Inflammatory macrophage (primary cell): ENCODE measurements at regions not wholly inside any gene's neighbourhood (a gene's known extent, or its start where the extent isn't known, plus 50 kb on each side); places are given as distances from the start of the nearest gene placed in this dataset.

Source experiments
- DNase-seq, 2 donors: peaks; one replicate each; pipeline ENCODE4 v3.0.0-alpha.2; 2020 to 2022

DNA sequence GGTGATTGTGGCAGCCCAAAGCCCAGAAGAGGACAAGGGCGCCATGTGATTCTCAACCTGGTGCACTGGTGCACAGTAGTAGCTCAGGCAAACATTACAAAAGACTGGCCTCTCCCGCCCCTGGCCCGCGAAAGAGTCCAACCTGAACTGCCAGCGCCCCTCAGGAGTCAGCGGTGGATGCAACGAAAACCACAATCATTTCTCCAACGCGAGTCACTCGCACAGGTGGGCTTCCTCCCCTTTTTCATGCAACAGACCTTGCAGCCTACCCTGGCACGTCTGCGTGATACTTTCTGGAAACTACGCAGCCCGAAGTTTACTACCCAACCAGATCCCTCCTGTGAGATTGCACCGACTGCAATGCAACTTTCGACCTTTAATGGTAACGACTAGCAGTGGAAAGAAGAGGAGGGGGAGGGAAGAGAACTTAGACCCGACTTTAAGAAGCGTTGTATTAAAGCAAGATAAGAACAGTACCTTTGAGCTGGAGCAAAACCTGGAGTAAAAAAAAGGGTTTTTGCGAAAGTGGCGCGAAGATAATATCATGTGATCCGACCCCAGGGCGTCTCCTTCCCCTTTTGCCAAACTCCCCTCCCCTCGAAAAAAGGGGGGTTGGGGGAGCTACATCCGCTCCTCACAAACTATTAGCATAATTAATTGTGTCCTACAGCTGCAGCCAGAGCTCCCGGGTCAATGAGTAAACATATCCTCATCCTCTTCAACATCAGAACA is 63.3 kb upstream of the CCDC160 start:
- DNase-seq = no peak

GRCh38 chrX:134174273-134174660 is 62.7 kb upstream of the CCDC160 start:
- no peak for DNase-seq

GRCh38 chrX:134174859-134175258 is 62.1 kb upstream of the CCDC160 start:
- DNase-seq = no peak

GRCh38 chrX:134177527-134177926 is 59.5 kb upstream of the CCDC160 start:
- no peak for DNase-seq

- DNase-seq = no peak
These were observed 56.2 kb upstream of the CCDC160 start for GRCh38 chrX:134180601-134181274.

DNA sequence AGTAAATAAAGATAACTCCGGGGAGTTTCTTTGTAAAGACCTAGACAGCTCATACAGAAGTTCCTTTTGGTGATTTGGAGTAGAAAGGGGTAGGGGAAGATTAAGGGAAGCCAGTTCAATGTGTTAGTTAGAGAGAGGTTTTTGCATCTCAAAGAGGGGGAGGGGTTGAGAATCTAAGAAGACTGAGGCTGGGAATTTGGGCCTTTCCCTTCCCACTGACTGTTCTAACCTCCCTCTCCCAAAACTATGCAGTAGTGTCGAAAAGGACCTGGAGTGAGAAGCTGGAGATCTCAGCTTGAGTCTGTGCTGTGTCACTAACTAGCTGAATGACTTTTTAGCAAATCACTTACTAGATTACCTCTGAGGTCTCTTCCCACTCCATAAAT is 55.7 kb upstream of the CCDC160 start:
- DNase-seq = no peak

GRCh38 chrX:134183665-134184064 is 53.3 kb upstream of the CCDC160 start:
- peak in 1 of 2 donors; percentile 8 for DNase-seq

DNA sequence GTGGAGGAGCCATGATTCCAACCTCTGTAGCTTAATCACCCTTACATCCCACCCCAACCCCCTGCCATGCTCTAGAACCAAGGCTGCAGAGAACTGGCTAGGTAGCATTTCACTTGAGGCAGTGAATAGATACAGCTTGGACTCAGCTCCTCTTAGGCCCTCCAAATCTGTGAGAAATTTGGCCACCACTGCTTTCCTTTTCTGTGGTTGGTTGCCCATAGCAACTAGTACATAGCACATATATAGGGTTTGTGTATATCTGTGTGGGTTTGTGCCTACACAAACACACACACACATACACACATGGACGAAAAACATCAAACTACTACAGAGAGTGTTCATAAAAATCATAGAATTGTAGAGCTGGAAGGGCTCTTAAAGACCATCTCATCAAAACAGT is 52.0 kb upstream of the CCDC160 start:
- no peak for DNase-seq

GRCh38 chrX:134186362-134187121 is 50.4 kb upstream of the CCDC160 start:
- no peak for DNase-seq
